ENCODE measurements at regions not wholly inside any gene's neighbourhood (a gene's known extent, or its start where the extent isn't known, plus 50 kb on each side); places are given as distances from the start of the nearest gene placed in this dataset.
"Not testable (repeated sequence)": the region's sequence is repeated elsewhere in the genome, so short reads cannot be mapped to it uniquely, and the experiment has no call there.

GRCh38 chr13:90498096-90498495, 849.4 kb upstream of the MIR17HG start:
- no peak for DNase-seq (ENCODE audit: low read depth, low spot score)

GRCh38 chr13:90498816-90499215, 848.7 kb upstream of the MIR17HG start:
- H3K4me3 ChIP-seq (ENCODE audit: low read depth, low read length): no peak overlapping the region
- DNase-seq (ENCODE audit: low read depth, low spot score): no peak
- TF ChIP-seq CTCF (IDR thresholded peaks at IDR 0.05; ENCODE audit: low read depth, low read length): no peak
- in situ Hi-C loops (cut with HindIII; ENCODE audit: low sequenced_read_pairs): no loop called here

More at GRCh38 chr13:90498096-90498495, 849.4 kb upstream of the MIR17HG start:
- H3K4me3 ChIP-seq (ENCODE audit: low read depth, low read length): no peak overlapping the region
- TF ChIP-seq CTCF (IDR thresholded peaks at IDR 0.05; ENCODE audit: low read depth, low read length): no peak
- in situ Hi-C loops (cut with HindIII; ENCODE audit: low sequenced_read_pairs): no loop called here

DNA sequence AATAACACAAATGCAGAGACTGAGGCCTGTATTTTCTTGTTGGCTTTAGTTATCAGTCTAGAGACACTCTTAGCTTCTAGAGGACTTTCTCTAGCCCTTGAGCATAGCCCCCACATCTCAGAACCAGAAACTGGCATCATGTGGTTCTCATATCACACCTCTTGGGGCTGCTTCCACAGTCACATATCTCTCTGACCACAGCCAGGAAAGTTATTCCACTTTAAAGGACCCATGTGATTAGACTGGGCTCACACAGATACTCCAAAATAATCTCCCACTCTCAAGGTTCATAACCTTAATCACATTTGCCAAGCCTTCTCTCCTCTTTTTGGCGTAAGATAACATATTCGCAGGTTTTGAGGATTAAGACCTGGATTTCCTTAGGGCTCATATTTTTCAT, 846.9 kb upstream of the MIR17HG start:
- H3K4me3 ChIP-seq (ENCODE audit: low read depth, low read length): no peak overlapping the region
- TF ChIP-seq CTCF (IDR thresholded peaks at IDR 0.05; ENCODE audit: low read depth, low read length): no peak
- no peak for DNase-seq (ENCODE audit: low read depth, low spot score)
- in situ Hi-C loops (cut with HindIII; ENCODE audit: low sequenced_read_pairs): no loop called here

GRCh38 chr13:90502153-90502552, 845.3 kb upstream of the MIR17HG start:
- no peak overlapping the region for H3K4me3 ChIP-seq (ENCODE audit: low read depth, low read length)
- no peak for TF ChIP-seq CTCF (IDR thresholded peaks at IDR 0.05; ENCODE audit: low read depth, low read length)
- in situ Hi-C loops (cut with HindIII; ENCODE audit: low sequenced_read_pairs): no loop called here
- no peak for DNase-seq (ENCODE audit: low read depth, low spot score)

- no peak overlapping the region for H3K4me3 ChIP-seq (ENCODE audit: low read depth, low read length)
- no peak for TF ChIP-seq CTCF (IDR thresholded peaks at IDR 0.05; ENCODE audit: low read depth, low read length)
- no peak for DNase-seq (ENCODE audit: low read depth, low spot score)
- in situ Hi-C loops (cut with HindIII; ENCODE audit: low sequenced_read_pairs): no loop called here
These were observed 844.7 kb upstream of the MIR17HG start for GRCh38 chr13:90502762-90503161.

GRCh38 chr13:90510319-90510718, 837.2 kb upstream of the MIR17HG start:
- H3K4me3 ChIP-seq (ENCODE audit: low read depth, low read length): no peak overlapping the region
- DNase-seq (ENCODE audit: low read depth, low spot score): no peak
- in situ Hi-C loops (cut with HindIII; ENCODE audit: low sequenced_read_pairs): no loop called here
- TF ChIP-seq CTCF (IDR thresholded peaks at IDR 0.05; ENCODE audit: low read depth, low read length): no peak

- in situ Hi-C loops (cut with HindIII; ENCODE audit: low sequenced_read_pairs): no loop called here
- no peak overlapping the region for H3K4me3 ChIP-seq (ENCODE audit: low read depth, low read length)
- DNase-seq (ENCODE audit: low read depth, low spot score): no peak
- TF ChIP-seq CTCF (IDR thresholded peaks at IDR 0.05; ENCODE audit: low read depth, low read length): no peak
These were observed 835.6 kb upstream of the MIR17HG start for GRCh38 chr13:90511903-90512302.

DNA sequence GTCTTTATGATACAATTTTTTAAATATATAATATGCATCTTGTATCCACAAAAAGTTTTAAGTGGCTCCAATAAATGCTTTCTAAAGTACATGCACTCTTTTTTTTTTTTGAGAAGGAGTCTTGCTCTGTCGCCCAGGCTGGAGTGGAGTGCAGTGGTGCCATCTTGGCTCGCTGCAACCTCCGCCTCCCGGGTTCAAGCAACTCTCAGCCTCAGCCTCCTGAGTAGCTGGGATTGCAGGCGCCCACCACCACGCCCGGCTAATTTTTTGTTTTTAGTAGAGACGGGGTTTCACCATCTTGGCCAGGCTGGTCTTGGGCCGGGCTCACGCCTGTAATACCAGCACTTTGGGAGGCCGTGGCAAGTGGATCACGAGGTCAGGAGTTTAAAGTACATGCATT, 832.8 kb upstream of the MIR17HG start:
- in situ Hi-C loops (cut with HindIII; ENCODE audit: low sequenced_read_pairs); DNase-seq (ENCODE audit: low read depth, low spot score); H3K4me3 ChIP-seq (ENCODE audit: low read depth, low read length): not testable (repeated sequence)

All from astrocyte of the spinal cord (primary cell).